Activated CD4-positive, alpha-beta memory T cell treated with anti-CD3 and anti-CD28 coated beads for 36 hours (primary cell): ENCODE measurements at regions not wholly inside any gene's neighbourhood (a gene's known extent, or its start where the extent isn't known, plus 50 kb on each side); places are given as distances from the start of the nearest gene placed in this dataset.
"Not testable (repeated sequence)": the region's sequence is repeated elsewhere in the genome, so short reads cannot be mapped to it uniquely, and the experiment has no call there.

ENCODE experiments used
- CTCF ChIA-PET: fragments of 350-600 bp; sonication (Branson Sonifier 250); formaldehyde crosslinking; loops from one replicate; lab custom pipeline; 2021; ENCODE audit warnings: antibody characterized with exemption, inconsistent platforms; lab: Charles Lee
- POLR2A ChIA-PET: fragments of 350-600 bp; sonication (Branson Sonifier 250); formaldehyde crosslinking; loops from one replicate; lab custom pipeline; 2021; ENCODE audit warnings: antibody characterized with exemption; lab: Charles Lee
- DNase-seq: peaks from one replicate; pipeline ENCODE4 v3.0.0-alpha.2; 2020
- H3K27ac Mint-ChIP-seq: one replicate; pipeline ENCODE4 v1.8.0; 2021; ENCODE audit warnings: mixed read lengths
- H3K27me3 Mint-ChIP-seq: one replicate; pipeline ENCODE4 v1.8.0; 2021; ENCODE audit warnings: mixed read lengths
- H3K36me3 Mint-ChIP-seq: one replicate; pipeline ENCODE4 v1.8.0; 2021; ENCODE audit warnings: mixed read lengths
- H3K4me1 Mint-ChIP-seq: one replicate; pipeline ENCODE4 v1.8.0; 2021; ENCODE audit warnings: low read depth, mixed read lengths
- H3K4me3 Mint-ChIP-seq: one replicate; pipeline ENCODE4 v1.8.0; 2021; ENCODE audit warnings: mild to moderate bottlenecking, mixed read lengths
- H3K9me3 Mint-ChIP-seq: one replicate; pipeline ENCODE4 v1.8.0; 2021; ENCODE audit warnings: mixed read lengths
- intact Hi-C: fragments of 100-400 bp; cut with micrococcal nuclease; formaldehyde crosslinking; loops from one replicate; pipeline ENCODE4 v1.15.1; 2023

GRCh38 chr21:9819549-9820192 lies 701.7 kb upstream of the TPTE start:
- CTCF ChIA-PET, intact Hi-C loops, H3K4me1 Mint-ChIP-seq, H3K4me3 Mint-ChIP-seq, DNase-seq, H3K27ac Mint-ChIP-seq, POLR2A ChIA-PET, H3K9me3 Mint-ChIP-seq, H3K27me3 Mint-ChIP-seq, H3K36me3 Mint-ChIP-seq: not testable (repeated sequence)

GRCh38 chr21:9820579-9820978 lies 700.8 kb upstream of the TPTE start:
- H3K27me3 Mint-ChIP-seq, intact Hi-C loops, H3K9me3 Mint-ChIP-seq, H3K27ac Mint-ChIP-seq, H3K36me3 Mint-ChIP-seq, H3K4me1 Mint-ChIP-seq, DNase-seq, POLR2A ChIA-PET, H3K4me3 Mint-ChIP-seq, CTCF ChIA-PET: not testable (repeated sequence)

GRCh38 chr21:9821472-9821871 lies 699.9 kb upstream of the TPTE start:
- CTCF ChIA-PET, H3K9me3 Mint-ChIP-seq, H3K36me3 Mint-ChIP-seq, intact Hi-C loops, H3K4me3 Mint-ChIP-seq, H3K4me1 Mint-ChIP-seq, H3K27me3 Mint-ChIP-seq, DNase-seq, H3K27ac Mint-ChIP-seq, POLR2A ChIA-PET: not testable (repeated sequence)

- H3K4me3 Mint-ChIP-seq, CTCF ChIA-PET, DNase-seq, intact Hi-C loops, POLR2A ChIA-PET, H3K36me3 Mint-ChIP-seq, H3K27me3 Mint-ChIP-seq, H3K9me3 Mint-ChIP-seq, H3K27ac Mint-ChIP-seq, H3K4me1 Mint-ChIP-seq: not testable (repeated sequence)
Measured at GRCh38 chr21:9822093-9822820, 699.1 kb upstream of the TPTE start.

GRCh38 chr21:9823197-9824157 lies 697.9 kb upstream of the TPTE start:
- DNase-seq, H3K27ac Mint-ChIP-seq, POLR2A ChIA-PET, CTCF ChIA-PET, H3K36me3 Mint-ChIP-seq, intact Hi-C loops, H3K9me3 Mint-ChIP-seq, H3K4me1 Mint-ChIP-seq, H3K4me3 Mint-ChIP-seq, H3K27me3 Mint-ChIP-seq: not testable (repeated sequence)

- CTCF ChIA-PET, H3K4me3 Mint-ChIP-seq, POLR2A ChIA-PET, H3K27ac Mint-ChIP-seq, intact Hi-C loops, DNase-seq, H3K27me3 Mint-ChIP-seq, H3K36me3 Mint-ChIP-seq, H3K9me3 Mint-ChIP-seq, H3K4me1 Mint-ChIP-seq: not testable (repeated sequence)
Measured at GRCh38 chr21:9830801-9831200, 690.6 kb upstream of the TPTE start.

- POLR2A ChIA-PET, intact Hi-C loops, H3K27me3 Mint-ChIP-seq, H3K27ac Mint-ChIP-seq, CTCF ChIA-PET, H3K36me3 Mint-ChIP-seq, H3K4me1 Mint-ChIP-seq, H3K9me3 Mint-ChIP-seq, DNase-seq, H3K4me3 Mint-ChIP-seq: not testable (repeated sequence)
Measured at GRCh38 chr21:9832751-9833150, 688.6 kb upstream of the TPTE start.

GRCh38 chr21:9836547-9836946 lies 684.8 kb upstream of the TPTE start:
- intact Hi-C loops, H3K4me1 Mint-ChIP-seq, DNase-seq, H3K27me3 Mint-ChIP-seq, H3K36me3 Mint-ChIP-seq, H3K4me3 Mint-ChIP-seq, CTCF ChIA-PET, H3K27ac Mint-ChIP-seq, POLR2A ChIA-PET: not testable (repeated sequence)
- peaks cover 22% of the 10 kb centered on the region for H3K9me3 Mint-ChIP-seq

GRCh38 chr21:9837001-9837400 lies 684.4 kb upstream of the TPTE start:
- H3K27me3 Mint-ChIP-seq, intact Hi-C loops, H3K27ac Mint-ChIP-seq, H3K4me3 Mint-ChIP-seq, H3K4me1 Mint-ChIP-seq, CTCF ChIA-PET, DNase-seq, H3K36me3 Mint-ChIP-seq, POLR2A ChIA-PET: not testable (repeated sequence)
- peaks cover 25% of the 10 kb centered on the region for H3K9me3 Mint-ChIP-seq

- H3K4me1 Mint-ChIP-seq, H3K27ac Mint-ChIP-seq, intact Hi-C loops, H3K27me3 Mint-ChIP-seq, H3K36me3 Mint-ChIP-seq, CTCF ChIA-PET, H3K4me3 Mint-ChIP-seq, POLR2A ChIA-PET, DNase-seq: not testable (repeated sequence)
- peaks cover 25% of the 10 kb centered on the region for H3K9me3 Mint-ChIP-seq
Measured at GRCh38 chr21:9837526-9837925, 683.9 kb upstream of the TPTE start.

- H3K27ac Mint-ChIP-seq, result no peak overlapping the region
Measured at GRCh38 chr21:9837946-9838737, 683.2 kb upstream of the TPTE start.

More at GRCh38 chr21:9837946-9838737, 683.2 kb upstream of the TPTE start:
- H3K9me3 Mint-ChIP-seq, result peaks cover 25% of the 10 kb centered on the region
- intact Hi-C loops, result no loop called here
- H3K4me1 Mint-ChIP-seq, result no peaks in the 10 kb centered on the region
- no peak for DNase-seq
- no peaks in the 10 kb centered on the region for H3K27me3 Mint-ChIP-seq
- H3K36me3 Mint-ChIP-seq, result peaks cover 4% of the 10 kb centered on the region
- POLR2A ChIA-PET, result no interaction called here
- no peak overlapping the region for H3K4me3 Mint-ChIP-seq
- CTCF ChIA-PET, result no interaction called here
